H9 (cell line): ENCODE measurements at regions not wholly inside any gene's neighbourhood (a gene's known extent, or its start where the extent isn't known, plus 50 kb on each side); places are given as distances from the start of the nearest gene placed in this dataset.

Experiments
- DNase-seq: peaks from one replicate; pipeline ENCODE4 v3.0.0-alpha.2; 2017
- H2AFZ ChIP-seq: one replicate; pipeline ENCODE4 v1.6.1; 2013; ENCODE audit warnings: mild to moderate bottlenecking, low read length, control low read depth, moderate library complexity
- H2AK5ac ChIP-seq: 2 replicates; pipeline ENCODE4 v1.6.1; 2013; ENCODE audit warnings: low read length, control low read depth, mixed read lengths; ENCODE audit not compliant: insufficient read length
- H2BK120ac ChIP-seq: one replicate; pipeline ENCODE4 v1.6.1; 2013; ENCODE audit warnings: low read depth, mild to moderate bottlenecking, low read length, control low read depth, inconsistent platforms; ENCODE audit not compliant: poor library complexity, severe bottlenecking
- H2BK12ac ChIP-seq: 2 replicates; pipeline ENCODE4 v1.6.1; 2013; ENCODE audit warnings: low read length, control low read depth, mixed read lengths, low read depth; ENCODE audit not compliant: insufficient read length
- H2BK15ac ChIP-seq: 2 replicates; pipeline ENCODE4 v1.6.1; 2013; ENCODE audit warnings: low read depth, low read length, control low read depth
- H2BK20ac ChIP-seq: one replicate; pipeline ENCODE4 v1.6.1; 2013; ENCODE audit warnings: low read depth, mild to moderate bottlenecking, low read length, control low read depth, inconsistent platforms; ENCODE audit not compliant: poor library complexity, severe bottlenecking
- H2BK5ac ChIP-seq: 2 replicates; pipeline ENCODE4 v1.6.1; 2013; ENCODE audit warnings: low read length, control low read depth, mixed read lengths; ENCODE audit not compliant: insufficient read length
- H3K14ac ChIP-seq: 2 replicates; pipeline ENCODE4 v1.6.1; 2013; ENCODE audit warnings: low read length, control low read depth; ENCODE audit not compliant: insufficient read depth
- H3K18ac ChIP-seq: 2 replicates; pipeline ENCODE4 v1.6.1; 2013; ENCODE audit warnings: low read depth, mild to moderate bottlenecking, mixed read lengths, low read length, control low read depth; ENCODE audit not compliant: insufficient read length
- H3K23ac ChIP-seq: 2 replicates; pipeline ENCODE4 v1.6.1; 2013; ENCODE audit warnings: low read length, control low read depth, mixed read lengths, low read depth; ENCODE audit not compliant: insufficient read length
- H3K23me2 ChIP-seq: 2 replicates; pipeline ENCODE4 v1.6.1; 2013; ENCODE audit warnings: low read depth, mild to moderate bottlenecking, mixed read lengths, low read length, control low read depth; ENCODE audit not compliant: insufficient read length, poor library complexity, severe bottlenecking
- H3K27ac ChIP-seq: 2 replicates; pipeline ENCODE4 v1.5.1; 2013; ENCODE audit warnings: low read length, control low read depth, mixed read lengths, low read depth; ENCODE audit not compliant: insufficient read length
- H3K27me3 ChIP-seq: 2 replicates; pipeline ENCODE4 v1.6.1; 2013; ENCODE audit warnings: low read length, control low read depth, inconsistent platforms; ENCODE audit not compliant: insufficient read depth
- H3K4ac ChIP-seq: 2 replicates; pipeline ENCODE4 v1.6.1; 2013; ENCODE audit warnings: low read depth, mild to moderate bottlenecking, control low read depth, inconsistent platforms, low read length, moderate library complexity
- H3K4me1 ChIP-seq: 2 replicates; pipeline ENCODE4 v1.6.1; 2013; ENCODE audit warnings: low read length, control low read depth, inconsistent platforms; ENCODE audit not compliant: insufficient read depth
- H3K4me2 ChIP-seq: 2 replicates; pipeline ENCODE4 v1.6.1; 2013; ENCODE audit warnings: low read length, control low read depth, mixed read lengths; ENCODE audit not compliant: insufficient read length, insufficient read depth
- H3K56ac ChIP-seq: 2 replicates; pipeline ENCODE4 v1.6.1; 2013; ENCODE audit warnings: low read depth, mild to moderate bottlenecking, mixed read lengths, low read length, control low read depth; ENCODE audit not compliant: insufficient read length
- H3K79me1 ChIP-seq: 2 replicates; pipeline ENCODE4 v1.6.1; 2013; ENCODE audit warnings: low read depth, mild to moderate bottlenecking, moderate library complexity, low read length, control low read depth, inconsistent platforms; ENCODE audit not compliant: insufficient read depth, poor library complexity, severe bottlenecking
- H3K79me2 ChIP-seq: 2 replicates; pipeline ENCODE4 v1.6.1; 2013; ENCODE audit warnings: low read length, control low read depth, inconsistent platforms; ENCODE audit not compliant: insufficient read depth
- H3K9ac ChIP-seq: 2 replicates; pipeline ENCODE4 v1.6.1; 2013; ENCODE audit warnings: low read length, control low read depth, mixed read lengths; ENCODE audit not compliant: insufficient read length; ENCODE audit errors: extremely low read depth
- H3K9me3 ChIP-seq: one replicate; pipeline ENCODE4 v1.6.1; 2013; ENCODE audit warnings: low read depth, low read length, inconsistent platforms; ENCODE audit not compliant: control insufficient read depth
- H3T11ph ChIP-seq: one replicate; pipeline ENCODE4 v1.6.1; 2013; ENCODE audit warnings: mild to moderate bottlenecking, low read length, control low read depth, inconsistent platforms
- H4K20me1 ChIP-seq: one replicate; pipeline ENCODE4 v1.6.1; 2013; ENCODE audit not compliant: control insufficient read depth, insufficient read length, insufficient read depth
- H4K5ac ChIP-seq: 2 replicates; pipeline ENCODE4 v1.6.1; 2013; ENCODE audit warnings: low read depth, mild to moderate bottlenecking, mixed read lengths, low read length, control low read depth; ENCODE audit not compliant: insufficient read length
- H4K8ac ChIP-seq: replicated peaks from 2 replicates; pipeline ENCODE4 v1.6.1; 2013; ENCODE audit warnings: low read length, control low read depth, mixed read lengths, low read depth; ENCODE audit not compliant: insufficient read length
- H4K91ac ChIP-seq: 2 replicates; pipeline ENCODE4 v1.6.1; 2013; ENCODE audit warnings: low read depth, mild to moderate bottlenecking, moderate library complexity, mixed read lengths, low read length, control low read depth; ENCODE audit not compliant: insufficient read length
- H3K27ac Mint-ChIP-seq, 3 experiments: 2 replicates in 2 of 3; 3 replicates in 1 of 3; pipeline ENCODE4 v1.8.0; 2020 to 2021; ENCODE audit warnings: mixed read lengths in 3 of 3, mild to moderate bottlenecking in 1 of 3, moderate library complexity in 1 of 3
- H3K27me3 Mint-ChIP-seq: 2 replicates; pipeline ENCODE4 v1.8.0; 2021; ENCODE audit warnings: low read depth, mild to moderate bottlenecking, moderate library complexity, mixed read lengths
- H3K36me3 Mint-ChIP-seq, 3 experiments: 2 replicates in 2 of 3; 3 replicates in 1 of 3; pipeline ENCODE4 v1.8.0; 2020 to 2021; ENCODE audit warnings: low read depth in 3 of 3, mixed read lengths in 3 of 3; ENCODE audit not compliant: insufficient read depth in 1 of 3
- H3K4me1 Mint-ChIP-seq, 2 experiments: 2 replicates each; pipeline ENCODE4 v1.8.0; 2020; ENCODE audit warnings: mixed read lengths in 2 of 2
- H3K4me3 Mint-ChIP-seq, 2 experiments: 2 replicates in 1 of 2; 3 replicates in 1 of 2; pipeline ENCODE4 v1.8.0; 2020 to 2021; ENCODE audit warnings: mild to moderate bottlenecking in 2 of 2, mixed read lengths in 2 of 2, moderate library complexity in 1 of 2
- H3K9me3 Mint-ChIP-seq, 2 experiments: 2 replicates in 1 of 2; 3 replicates in 1 of 2; pipeline ENCODE4 v1.8.0; 2020; ENCODE audit warnings: mild to moderate bottlenecking in 2 of 2, mixed read lengths in 2 of 2, moderate library complexity in 1 of 2
- CTCF ChIP-seq: fragments of 200-600 bp; sonication (generic); conservative IDR thresholded peaks from 3 replicates; pipeline ENCODE4 v1.8.0; 2021; ENCODE audit warnings: antibody characterized with exemption, mild to moderate bottlenecking
- WGBS: extraction: QIAGEN DNeasy Blood & Tissue Kit; methylation state at CpG from one replicate; pipeline ENCODE4 v1.1.7; 2013; ENCODE audit warnings: missing lambda C conversion rate, low lambda C conversion rate, mixed read lengths; ENCODE audit not compliant: insufficient read length; ENCODE audit errors: extremely low coverage; 5-methylcytosine and 5-hydroxymethylcytosine counted together

- Histone ChIP-seq H3T11ph (no peak overlapping the region), H3K23ac (no peak overlapping the region), H2AFZ (no peak overlapping the region), H4K5ac (no peak overlapping the region), H3K27me3 (no peaks in the 10 kb centered on the region), H3K9ac (no peak overlapping the region), H3K9me3 (no peaks in the 10 kb centered on the region), H3K14ac (no peak overlapping the region), H2BK120ac (no peak overlapping the region), H3K79me1 (no peaks in the 10 kb centered on the region), H3K79me2 (no peaks in the 10 kb centered on the region), H2BK15ac (no peak overlapping the region), H4K20me1 (no peaks in the 10 kb centered on the region), H2BK12ac (no peak overlapping the region), H3K56ac (no peak overlapping the region), H4K91ac (no peak overlapping the region), H2AK5ac (no peak overlapping the region), H3K18ac (no peak overlapping the region), H3K27ac (no peak overlapping the region), H3K23me2 (no peaks in the 10 kb centered on the region), H3K4me2 (no peak overlapping the region), H2BK20ac (no peak overlapping the region), H4K8ac (no peak overlapping the region), H3K4ac (no peak overlapping the region), H2BK5ac (no peak overlapping the region), H3K4me1 (no peaks in the 10 kb centered on the region)
- no peaks in the 10 kb centered on the region for H3K27me3 Mint-ChIP-seq
- H3K4me3 Mint-ChIP-seq = no peak overlapping the region; a peak in 1 of 5 replicates
- no peak for TF ChIP-seq CTCF
- no peaks in the 10 kb centered on the region for H3K4me1 Mint-ChIP-seq
- WGBS = no CpG with 5 or more reads among the region's 1 CpG
- peaks cover 24 to 29% of the 10 kb centered on the region in 2 experiments for H3K9me3 Mint-ChIP-seq
- peaks cover 9 to 23% (median 17%) of the 10 kb centered on the region in 3 experiments for H3K36me3 Mint-ChIP-seq
- no peak for DNase-seq
- H3K27ac Mint-ChIP-seq = peak overlapping the region in 1 of 3 experiments; percentile 27; a peak in 1 of 7 replicates
Measured at GRCh38 chr10:54914049-54914448, 113.0 kb upstream of the PCDH15 start.
